ENCODE measurements at regions not wholly inside any gene's neighbourhood (a gene's known extent, or its start where the extent isn't known, plus 50 kb on each side); places are given as distances from the start of the nearest gene placed in this dataset.

DNA sequence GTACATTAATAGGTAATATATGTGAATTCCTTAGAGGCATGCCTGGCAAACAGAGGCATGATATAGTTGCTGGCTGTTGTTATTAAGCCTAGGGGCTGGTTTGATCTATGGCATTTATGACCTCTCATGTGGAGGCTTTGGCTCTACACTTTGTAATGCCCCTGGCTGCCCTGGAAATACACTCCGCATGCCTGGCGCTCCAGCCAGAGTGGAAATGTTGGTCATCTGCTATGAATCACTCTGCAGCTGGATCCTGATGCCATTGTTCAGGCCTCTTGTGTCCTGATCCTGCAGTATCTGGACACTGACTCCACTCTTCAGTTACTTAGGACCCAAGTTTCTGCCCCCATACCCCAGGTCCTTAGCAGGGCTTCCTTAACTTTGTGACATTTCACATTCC lies 200.5 kb upstream of the PCSK2 start:
- H3K9me3 ChIP-seq, result no peaks in the 10 kb centered on the region
- DNase-seq, result no peak
- intact Hi-C loops (cut with DNase I), result no loop called here
- TF ChIP-seq POLR2AphosphoS5 (IDR thresholded peaks at IDR 0.05) (no peak), EP300 (IDR thresholded peaks at IDR 0.05) (no peak), POLR2A (IDR thresholded peaks at IDR 0.05) (no peak)
- TF ChIP-seq, protein P1, sequence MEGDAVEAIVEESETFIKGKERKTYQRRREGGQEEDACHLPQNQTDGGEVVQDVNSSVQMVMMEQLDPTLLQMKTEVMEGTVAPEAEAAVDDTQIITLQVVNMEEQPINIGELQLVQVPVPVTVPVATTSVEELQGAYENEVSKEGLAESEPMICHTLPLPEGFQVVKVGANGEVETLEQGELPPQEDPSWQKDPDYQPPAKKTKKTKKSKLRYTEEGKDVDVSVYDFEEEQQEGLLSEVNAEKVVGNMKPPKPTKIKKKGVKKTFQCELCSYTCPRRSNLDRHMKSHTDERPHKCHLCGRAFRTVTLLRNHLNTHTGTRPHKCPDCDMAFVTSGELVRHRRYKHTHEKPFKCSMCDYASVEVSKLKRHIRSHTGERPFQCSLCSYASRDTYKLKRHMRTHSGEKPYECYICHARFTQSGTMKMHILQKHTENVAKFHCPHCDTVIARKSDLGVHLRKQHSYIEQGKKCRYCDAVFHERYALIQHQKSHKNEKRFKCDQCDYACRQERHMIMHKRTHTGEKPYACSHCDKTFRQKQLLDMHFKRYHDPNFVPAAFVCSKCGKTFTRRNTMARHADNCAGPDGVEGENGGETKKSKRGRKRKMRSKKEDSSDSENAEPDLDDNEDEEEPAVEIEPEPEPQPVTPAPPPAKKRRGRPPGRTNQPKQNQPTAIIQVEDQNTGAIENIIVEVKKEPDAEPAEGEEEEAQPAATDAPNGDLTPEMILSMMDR (IDR thresholded peaks at IDR 0.05), result no peak
- H3K36me3 ChIP-seq, result no peaks in the 10 kb centered on the region
- 96% methylated on average over 2 of the region's 2 CpGs for WGBS, 2 donors
- no peaks in the 10 kb centered on the region for H3K27me3 ChIP-seq
- H3K4me3 ChIP-seq, result no peak overlapping the region
- H3K4me1 ChIP-seq, result peaks cover 0 to 14% (median 8%) of the 10 kb centered on the region in 4 donors
- no peak overlapping the region for H3K27ac ChIP-seq

- H3K4me3 ChIP-seq, result no peak overlapping the region
- DNase-seq, result no peak
- intact Hi-C loops (cut with DNase I), result no loop called here
- no peaks in the 10 kb centered on the region for H3K36me3 ChIP-seq
- no peak for TF ChIP-seq EP300 (IDR thresholded peaks at IDR 0.05)
- no peak for TF ChIP-seq POLR2AphosphoS5 (IDR thresholded peaks at IDR 0.05)
- TF ChIP-seq POLR2A (IDR thresholded peaks at IDR 0.05), result no peak
- TF ChIP-seq, protein P1 (IDR thresholded peaks at IDR 0.05), result no peak
- H3K4me1 ChIP-seq, result peaks cover 0 to 6% (median 4%) of the 10 kb centered on the region in 4 donors
- H3K27me3 ChIP-seq, result no peaks in the 10 kb centered on the region
- no peak overlapping the region for H3K27ac ChIP-seq
- no peaks in the 10 kb centered on the region for H3K9me3 ChIP-seq
- 47 to 57% methylated on average over 4 of the region's 4 CpGs for WGBS, 2 donors
Observed at GRCh38 chr20:17029698-17030097, 197.1 kb upstream of the PCSK2 start.

- peaks cover 0 to 4% (median 0%) of the 10 kb centered on the region in 4 donors for H3K4me1 ChIP-seq
- no peak for DNase-seq
- 12 to 54% methylated on average over 1 of the region's 1 CpG for WGBS, 2 donors
- no peaks in the 10 kb centered on the region for H3K27me3 ChIP-seq
- no peaks in the 10 kb centered on the region for H3K9me3 ChIP-seq
- no peaks in the 10 kb centered on the region for H3K36me3 ChIP-seq
- TF ChIP-seq POLR2A (IDR thresholded peaks at IDR 0.05) (no peak), POLR2AphosphoS5 (IDR thresholded peaks at IDR 0.05) (no peak), EP300 (IDR thresholded peaks at IDR 0.05) (no peak)
- TF ChIP-seq, protein P1 (IDR thresholded peaks at IDR 0.05), result no peak
- no peak overlapping the region for H3K27ac ChIP-seq
- no peak overlapping the region for H3K4me3 ChIP-seq
- intact Hi-C loops (cut with DNase I), result no loop called here
Observed at GRCh38 chr20:17036541-17036940, 190.3 kb upstream of the PCSK2 start.

DNA sequence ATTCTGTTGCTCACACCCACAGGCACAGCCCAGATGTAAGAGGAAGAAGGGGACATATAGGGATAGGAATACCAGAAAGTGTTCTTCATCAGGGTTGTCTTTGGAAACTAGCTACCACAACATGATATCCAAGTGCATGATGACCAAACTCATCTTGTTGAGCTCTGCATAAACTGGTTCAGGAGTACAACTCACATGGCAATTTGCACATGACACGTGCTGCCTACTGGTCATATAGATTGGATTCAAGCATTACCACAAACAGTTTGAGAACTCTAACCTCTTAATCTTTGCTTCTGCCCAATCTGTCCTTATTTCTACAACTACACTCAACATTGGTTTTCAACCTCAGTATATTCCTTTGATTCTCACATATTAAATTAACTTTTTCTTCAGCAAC lies 184.7 kb upstream of the PCSK2 start:
- TF ChIP-seq POLR2AphosphoS5 (IDR thresholded peaks at IDR 0.05) (no peak), POLR2A (IDR thresholded peaks at IDR 0.05) (no peak), EP300 (IDR thresholded peaks at IDR 0.05) (no peak)
- TF ChIP-seq, protein P1 (IDR thresholded peaks at IDR 0.05), result no peak
- H3K27ac ChIP-seq, result no peak overlapping the region
- H3K9me3 ChIP-seq, result no peaks in the 10 kb centered on the region
- no peaks in the 10 kb centered on the region for H3K36me3 ChIP-seq
- H3K4me3 ChIP-seq, result no peak overlapping the region
- intact Hi-C loops (cut with DNase I), result no loop called here
- H3K4me1 ChIP-seq, result peaks cover 0 to 3% (median 0%) of the 10 kb centered on the region in 4 donors
- 64 to 68% methylated on average over 1 of the region's 1 CpG for WGBS, 2 donors
- no peaks in the 10 kb centered on the region for H3K27me3 ChIP-seq
- no peak for DNase-seq

GRCh38 chr20:17043323-17043722 lies 183.5 kb upstream of the PCSK2 start:
- DNase-seq, result no peak
- no peak overlapping the region for H3K27ac ChIP-seq
- no peaks in the 10 kb centered on the region for H3K9me3 ChIP-seq
- no peak overlapping the region for H3K4me3 ChIP-seq
- no peak for TF ChIP-seq EP300 (IDR thresholded peaks at IDR 0.05)
- TF ChIP-seq, protein P1 (IDR thresholded peaks at IDR 0.05), result no peak
- no peaks in the 10 kb centered on the region for H3K4me1 ChIP-seq
- 80 to 87% methylated on average over 5 of the region's 5 CpGs for WGBS, 2 donors
- intact Hi-C loops (cut with DNase I), result no loop called here
- no peaks in the 10 kb centered on the region for H3K36me3 ChIP-seq
- H3K27me3 ChIP-seq, result no peaks in the 10 kb centered on the region
